Endodermal cell (in vitro differentiated cells): ENCODE measurements at regions not wholly inside any gene's neighbourhood (a gene's known extent, or its start where the extent isn't known, plus 50 kb on each side); places are given as distances from the start of the nearest gene placed in this dataset.
"Not testable (repeated sequence)": the region's sequence is repeated elsewhere in the genome, so short reads cannot be mapped to it uniquely, and the experiment has no call there.

Source experiments
- DNase-seq: peaks from one replicate; pipeline ENCODE4 v3.0.0-alpha.2; 2017
- H3K27ac ChIP-seq: 2 replicates; pipeline ENCODE4 v1.5.1; 2013; ENCODE audit warnings: mild to moderate bottlenecking, low read depth, low read length, moderate library complexity
- H3K27me3 ChIP-seq: 2 replicates; pipeline ENCODE4 v1.6.1; 2013; ENCODE audit warnings: mild to moderate bottlenecking, low read length, moderate library complexity; ENCODE audit not compliant: insufficient read depth, control insufficient read depth, poor library complexity, severe bottlenecking
- H3K36me3 ChIP-seq: 2 replicates; pipeline ENCODE4 v1.7.0; 2013; ENCODE audit warnings: mild to moderate bottlenecking, low read length, moderate library complexity; ENCODE audit not compliant: control insufficient read depth, insufficient read depth
- H3K4me1 ChIP-seq: one replicate; pipeline ENCODE4 v1.7.0; 2013; ENCODE audit warnings: low read length; ENCODE audit not compliant: control insufficient read depth, insufficient read depth
- H3K4me3 ChIP-seq: 2 replicates; pipeline ENCODE4 v1.5.1; 2013; ENCODE audit warnings: mild to moderate bottlenecking, low read length, moderate library complexity
- H3K9ac ChIP-seq: 2 replicates; pipeline ENCODE4 v1.6.1; 2013; ENCODE audit warnings: mild to moderate bottlenecking, low read length, moderate library complexity; ENCODE audit not compliant: poor library complexity, severe bottlenecking; ENCODE audit errors: extremely low read depth
- H3K9me3 ChIP-seq: 2 replicates; pipeline ENCODE4 v1.6.1; 2013; ENCODE audit warnings: mild to moderate bottlenecking, low read length, moderate library complexity; ENCODE audit not compliant: control insufficient read depth
- H3K27ac Mint-ChIP-seq: 2 replicates; pipeline ENCODE4 v1.8.0; 2020; ENCODE audit warnings: mixed read lengths
- H3K27me3 Mint-ChIP-seq: 2 replicates; pipeline ENCODE4 v1.8.0; 2021; ENCODE audit warnings: mild to moderate bottlenecking, mixed read lengths; ENCODE audit not compliant: insufficient read depth
- H3K36me3 Mint-ChIP-seq: 2 replicates; pipeline ENCODE4 v1.8.0; 2020; ENCODE audit warnings: low read depth, mixed read lengths
- H3K4me1 Mint-ChIP-seq: 2 replicates; pipeline ENCODE4 v1.8.0; 2020; ENCODE audit warnings: mixed read lengths
- H3K4me3 Mint-ChIP-seq: 2 replicates; pipeline ENCODE4 v1.8.0; 2020; ENCODE audit warnings: mild to moderate bottlenecking, moderate library complexity, mixed read lengths
- H3K9me3 Mint-ChIP-seq: 2 replicates; pipeline ENCODE4 v1.8.0; 2020; ENCODE audit warnings: mild to moderate bottlenecking, mixed read lengths
- CTCF ChIP-seq: fragments of 200-600 bp; sonication (generic); conservative IDR thresholded peaks from 2 replicates; pipeline ENCODE4 v1.5.0; 2021; ENCODE audit warnings: antibody characterized with exemption, mild to moderate bottlenecking
- WGBS, 2 experiments: methylation state at CpG; one replicate each; pipeline versions ENCODE4 v1.1.5 to v1.1.7; 2013; ENCODE audit warnings: missing lambda C conversion rate in 2 of 2, mixed read lengths in 1 of 2; ENCODE audit not compliant: insufficient coverage in 1 of 2, insufficient read length in 1 of 2; 5-methylcytosine and 5-hydroxymethylcytosine counted together

GRCh38 chr5:20707634-20708033 is 719.6 kb upstream of the CDH18 start:
- not testable (repeated sequence) for H3K27me3 Mint-ChIP-seq, H3K4me1 Mint-ChIP-seq, H3K9me3 ChIP-seq, H3K36me3 ChIP-seq, H3K4me3 ChIP-seq, H3K27ac Mint-ChIP-seq, H3K9ac ChIP-seq, H3K4me3 Mint-ChIP-seq, H3K36me3 Mint-ChIP-seq, H3K27ac ChIP-seq, DNase-seq, H3K27me3 ChIP-seq, H3K4me1 ChIP-seq, H3K9me3 Mint-ChIP-seq
- 93 to 100% methylated on average over 2 to 5 of the region's 5 CpGs for WGBS, 2 experiments

GRCh38 chr5:20694121-20694520 is 706.1 kb upstream of the CDH18 start:
- no peaks in the 10 kb centered on the region for H3K9me3 ChIP-seq
- no peaks in the 10 kb centered on the region for H3K4me1 ChIP-seq
- 93 to 100% methylated on average over 2 of the region's 2 CpGs for WGBS, 2 experiments
- H3K27ac ChIP-seq = no peak overlapping the region
- no peak overlapping the region for H3K9ac ChIP-seq
- no peak for DNase-seq
- no peak overlapping the region for H3K4me3 ChIP-seq
- TF ChIP-seq CTCF = no peak
- Mint-ChIP-seq H3K9me3 (no peaks in the 10 kb centered on the region), H3K4me1 (no peaks in the 10 kb centered on the region), H3K4me3 (no peak overlapping the region), H3K27ac (no peak overlapping the region), H3K36me3 (no peaks in the 10 kb centered on the region), H3K27me3 (no peaks in the 10 kb centered on the region)
- no peaks in the 10 kb centered on the region for H3K36me3 ChIP-seq
- no peaks in the 10 kb centered on the region for H3K27me3 ChIP-seq

- no peak overlapping the region for H3K27ac Mint-ChIP-seq
- no peaks in the 10 kb centered on the region for H3K27me3 ChIP-seq
These were observed 704.9 kb upstream of the CDH18 start for GRCh38 chr5:20692913-20693312.

More at GRCh38 chr5:20692913-20693312, 704.9 kb upstream of the CDH18 start:
- Histone ChIP-seq H3K36me3 (no peaks in the 10 kb centered on the region), H3K4me1 (no peaks in the 10 kb centered on the region), H3K9ac (no peak overlapping the region), H3K4me3 (no peak overlapping the region), H3K27ac (no peak overlapping the region), H3K9me3 (no peaks in the 10 kb centered on the region)
- 100% methylated on average over 1 of the region's 1 CpG; no CpG with 5 or more reads in 1 of the 2 experiments for WGBS, 2 experiments
- no peaks in the 10 kb centered on the region for H3K36me3 Mint-ChIP-seq
- no peak for TF ChIP-seq CTCF
- H3K4me3 Mint-ChIP-seq = no peak overlapping the region
- no peaks in the 10 kb centered on the region for H3K27me3 Mint-ChIP-seq
- H3K9me3 Mint-ChIP-seq = no peaks in the 10 kb centered on the region
- H3K4me1 Mint-ChIP-seq = no peaks in the 10 kb centered on the region
- no peak for DNase-seq
